Testis (tissue), 2 donors: ENCODE measurements at regions not wholly inside any gene's neighbourhood (a gene's known extent, or its start where the extent isn't known, plus 50 kb on each side); places are given as distances from the start of the nearest gene placed in this dataset.

ENCODE experiments used
- CTCF ChIP-seq, 3 experiments: fragments of 450-650 bp in 2 of 3; fragments of 200-600 bp in 1 of 3; sonication (generic) in 1 of 3; IDR thresholded peaks; one replicate each; pipeline ENCODE4 v1.5.1; 2016 to 2019; ENCODE audit warnings: antibody characterized with exemption in 3 of 3, mild to moderate bottlenecking in 2 of 3, moderate library complexity in 1 of 3
- POLR2A ChIP-seq: fragments of 450-650 bp; IDR thresholded peaks from one replicate; pipeline ENCODE4 v1.6.1; 2017; ENCODE audit warnings: antibody characterized with exemption, mild to moderate bottlenecking, moderate library complexity

GRCh38 chr3:46093327-46093942 lies 66.2 kb upstream of the XCR1 start:
- TF ChIP-seq CTCF (IDR thresholded peaks at IDR 0.05) (no peak), POLR2A (no peak)
